ENCODE measurements at regions not wholly inside any gene's neighbourhood (a gene's known extent, or its start where the extent isn't known, plus 50 kb on each side); places are given as distances from the start of the nearest gene placed in this dataset.

DNA sequence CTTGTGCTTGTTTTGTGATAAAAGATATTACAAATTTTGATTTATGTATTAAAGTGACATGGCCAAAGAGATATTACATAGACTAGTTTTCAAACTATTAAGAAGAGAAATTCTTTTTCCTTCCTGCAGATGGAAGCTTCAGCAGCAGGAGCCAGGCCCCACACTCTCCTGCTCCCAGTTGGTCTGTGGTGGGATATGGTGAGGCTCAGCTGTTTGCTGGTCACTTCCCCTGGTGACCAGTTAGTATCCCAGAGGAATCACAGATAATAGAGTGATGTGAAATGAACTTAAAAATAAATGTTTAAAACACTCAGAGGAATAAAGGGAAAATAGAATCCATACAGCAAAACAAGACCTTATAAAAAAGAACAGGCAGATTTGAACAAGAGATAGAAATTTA is 154.7 kb downstream of the KTN1 start:
- no peak for DNase-seq

DNA sequence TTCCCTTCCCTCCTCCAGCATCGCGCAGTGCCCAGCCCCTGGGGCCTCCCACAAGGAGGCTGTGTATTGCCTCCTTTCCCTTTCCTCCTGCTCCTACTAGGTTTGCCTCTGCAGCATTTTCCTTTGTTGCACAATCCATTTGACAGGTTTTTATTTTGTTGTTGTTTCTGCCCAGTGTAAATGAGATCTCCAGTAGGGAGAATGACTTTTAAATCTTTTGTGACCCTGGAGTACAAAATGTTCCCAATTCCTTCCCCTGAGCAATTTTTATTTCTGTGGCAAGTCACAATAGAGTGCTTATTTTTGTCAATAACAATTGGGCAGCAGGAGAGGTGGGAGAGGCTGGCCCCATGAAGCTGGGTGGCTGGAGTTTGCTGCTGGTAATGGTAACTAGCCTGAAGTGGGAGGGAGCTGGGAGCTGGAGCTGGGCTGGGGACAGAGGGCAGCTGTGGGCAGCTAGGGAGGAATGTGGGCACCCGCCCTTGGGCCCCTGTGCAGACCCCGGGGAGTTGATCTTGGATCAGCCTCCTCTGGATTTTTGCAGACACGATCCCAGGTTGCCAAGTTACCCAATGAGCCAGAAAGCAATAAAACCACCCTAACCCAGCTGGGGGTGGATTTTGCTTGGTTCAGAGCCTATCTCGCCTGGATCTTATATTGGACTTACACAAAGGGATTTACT is 160.1 kb downstream of the KTN1 start:
- DNase-seq = no peak

DNA sequence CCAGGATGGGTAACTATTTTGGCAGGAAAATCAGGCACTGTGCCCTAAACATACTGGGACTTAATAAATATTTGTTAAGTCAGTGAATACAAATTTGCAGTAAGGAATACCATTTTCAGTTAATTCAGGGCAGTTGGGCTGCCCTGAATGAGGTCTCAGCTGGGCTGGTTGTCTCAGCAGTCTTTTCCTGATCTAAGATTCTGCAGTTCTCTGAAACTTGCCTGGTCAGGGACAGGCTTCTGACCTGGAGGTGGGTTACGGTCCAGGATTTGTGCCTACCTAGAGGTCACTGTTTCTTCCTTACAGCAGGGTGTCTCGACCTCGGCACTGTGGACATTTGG is 160.6 kb downstream of the KTN1 start:
- no peak for DNase-seq

DNA sequence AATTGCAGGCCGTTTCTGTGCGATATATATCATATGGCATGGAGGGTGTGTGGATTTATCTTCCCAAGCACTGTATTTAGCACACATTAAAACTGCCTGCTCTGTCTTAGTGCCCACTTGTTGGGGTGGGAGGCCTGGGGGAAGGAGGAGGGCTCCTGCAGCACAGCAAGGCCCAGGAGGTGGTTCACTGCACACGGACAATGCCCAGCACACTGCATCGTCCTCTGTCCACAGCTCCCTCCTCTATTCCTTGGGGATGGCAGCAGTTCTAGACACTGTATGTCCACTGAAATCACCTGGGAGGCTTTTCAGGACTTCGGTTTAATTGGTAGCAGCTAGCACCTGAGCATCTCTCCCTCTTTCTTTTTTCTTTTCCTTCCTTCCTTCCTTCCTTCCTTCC is 161.2 kb downstream of the KTN1 start:
- DNase-seq = no peak

DNA sequence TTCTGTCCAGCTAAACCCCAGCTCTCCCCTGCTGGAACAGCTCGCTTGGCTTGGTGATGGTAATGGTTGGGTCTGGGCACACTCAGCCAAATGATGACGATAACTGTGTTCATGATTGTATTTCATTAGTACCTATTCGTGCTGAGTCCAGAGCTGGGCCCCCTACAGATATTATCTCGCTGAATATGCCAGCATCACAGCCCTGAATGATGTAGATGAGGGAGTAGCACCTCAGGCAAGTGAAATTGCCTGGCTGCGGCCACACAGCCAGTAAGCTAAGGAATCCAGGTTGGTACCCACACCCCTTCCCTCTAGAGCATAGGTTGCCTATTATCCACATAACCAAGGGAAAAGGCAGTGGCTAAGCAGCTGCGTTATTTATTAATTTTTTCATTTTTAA is 163.5 kb downstream of the KTN1 start:
- DNase-seq = no peak

DNA sequence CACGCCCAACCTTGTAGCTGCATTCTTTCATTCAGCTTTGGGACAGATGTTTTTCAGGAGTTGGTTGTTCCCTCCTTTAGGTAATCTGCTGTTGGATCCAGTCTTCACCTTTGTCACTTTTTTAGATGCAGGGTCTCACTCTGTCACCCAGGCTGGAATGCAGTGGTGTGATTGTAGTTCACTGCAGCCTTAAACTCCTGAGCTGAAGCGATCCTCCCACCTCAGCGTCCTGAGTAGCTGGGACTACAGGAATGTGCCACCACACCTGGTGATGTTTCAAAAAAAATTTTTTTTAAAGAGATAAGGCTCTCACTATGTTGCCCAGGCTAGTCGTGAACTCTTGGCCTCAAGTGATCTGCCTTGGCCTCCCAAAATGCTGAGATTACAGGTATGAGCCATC is 164.3 kb downstream of the KTN1 start:
- no peak for DNase-seq

DNA sequence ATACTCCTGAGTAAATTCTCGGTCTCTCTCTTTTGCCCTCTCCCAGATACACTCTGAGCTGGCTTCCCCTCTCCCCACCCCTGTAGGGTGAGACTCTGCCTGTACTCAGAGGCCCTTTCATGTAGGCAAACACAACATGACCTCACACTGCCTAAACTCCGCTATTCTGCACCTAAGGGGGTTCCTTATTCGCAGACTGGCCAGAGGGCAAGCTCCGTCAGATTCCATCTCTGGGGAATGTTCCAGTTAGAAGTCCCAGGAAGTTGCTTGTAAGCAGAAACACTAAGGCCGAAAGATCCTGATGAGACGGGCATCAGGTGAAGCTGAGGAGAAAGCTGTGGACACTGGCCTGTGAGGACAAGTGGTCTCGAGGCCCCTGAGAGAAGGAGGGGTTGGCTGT is 165.9 kb downstream of the KTN1 start:
- no peak for DNase-seq

DNA sequence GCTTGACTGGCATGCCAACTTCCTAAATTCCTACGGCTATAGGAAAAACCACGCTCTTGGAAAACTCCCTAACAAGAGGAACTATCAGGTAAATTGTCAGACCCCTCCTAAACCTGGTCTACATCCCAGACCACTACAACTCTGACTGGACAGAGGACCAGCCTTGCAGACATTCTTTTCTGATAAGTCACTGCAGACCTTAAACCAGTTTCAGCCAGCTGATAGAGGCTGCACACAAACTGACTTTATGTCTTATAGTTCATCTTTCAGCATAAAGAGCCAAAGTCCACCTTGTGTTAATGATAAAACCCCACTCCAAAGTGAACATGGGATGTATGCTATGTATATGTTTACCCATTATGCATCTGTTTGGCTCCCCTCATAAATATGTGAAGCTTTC is 166.6 kb downstream of the KTN1 start:
- no peak for DNase-seq

DNA sequence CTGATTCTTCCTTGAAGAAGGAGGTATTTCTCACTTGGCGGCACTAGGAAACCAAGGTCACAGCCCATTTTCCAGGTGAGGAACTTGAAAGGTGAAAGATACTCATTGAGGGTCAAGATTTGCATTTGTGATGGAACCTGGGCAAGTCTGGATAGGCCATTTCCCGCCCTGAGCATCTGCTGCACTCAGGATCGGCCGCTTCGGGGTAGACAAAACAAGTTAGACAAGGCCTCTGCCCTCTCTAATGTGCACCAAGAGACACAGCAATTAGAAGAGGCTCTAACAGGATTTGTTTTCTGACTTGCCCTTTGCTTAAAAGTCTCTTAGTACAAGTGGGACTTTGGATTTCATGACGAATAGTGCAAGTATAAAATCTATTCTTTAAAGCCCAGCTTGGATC is 167.2 kb downstream of the KTN1 start:
- DNase-seq = no peak

DNA sequence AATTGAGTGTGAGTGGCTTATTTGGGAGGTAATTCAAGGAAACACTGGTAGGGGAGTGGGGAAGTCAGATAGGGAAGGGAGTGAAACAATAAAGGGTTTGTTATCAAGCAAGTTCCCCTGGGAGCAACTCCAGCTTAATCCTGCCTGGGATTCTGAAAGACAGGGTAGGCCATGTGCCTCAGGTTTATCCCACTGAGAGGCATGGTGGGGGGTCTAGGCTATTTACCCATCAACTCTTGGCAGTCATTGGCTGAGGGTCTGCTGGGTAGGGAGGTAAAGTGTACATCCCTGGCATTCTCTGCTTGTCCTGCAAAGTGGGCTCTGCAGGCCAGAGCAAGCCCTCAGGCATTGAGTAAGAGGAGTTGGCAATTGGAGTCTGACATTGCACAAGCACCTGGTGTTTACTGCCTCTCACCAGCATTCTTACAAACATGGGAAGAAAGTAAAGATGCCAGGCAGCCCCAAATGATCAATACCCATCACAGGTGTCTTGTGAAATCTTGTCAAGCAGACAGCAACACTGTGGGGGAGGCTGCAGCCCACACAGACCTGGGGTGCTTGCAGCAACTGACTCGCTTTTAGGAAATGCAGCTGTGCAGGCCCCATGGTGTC is 169.3 kb downstream of the KTN1 start:
- DNase-seq = no peak

DNA sequence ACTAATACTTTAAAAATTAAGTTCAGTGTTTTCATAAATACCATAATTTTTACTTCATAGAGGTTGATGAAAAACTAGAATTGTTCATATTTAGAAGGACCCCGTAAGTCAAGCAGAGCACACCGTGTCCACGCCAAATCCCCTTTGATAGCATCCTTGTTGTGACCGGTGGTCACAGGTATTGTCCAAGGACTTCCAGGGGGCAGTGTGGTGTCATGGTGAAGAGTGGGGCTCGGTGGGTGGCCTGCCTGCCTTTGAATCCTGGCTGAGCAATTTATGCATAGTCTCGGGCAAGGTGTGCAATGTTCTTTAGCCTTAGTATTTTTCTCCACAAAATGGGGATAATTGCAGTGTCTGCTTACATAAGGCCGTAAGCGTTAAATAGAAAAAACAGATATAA is 169.9 kb downstream of the KTN1 start:
- DNase-seq = no peak

DNA sequence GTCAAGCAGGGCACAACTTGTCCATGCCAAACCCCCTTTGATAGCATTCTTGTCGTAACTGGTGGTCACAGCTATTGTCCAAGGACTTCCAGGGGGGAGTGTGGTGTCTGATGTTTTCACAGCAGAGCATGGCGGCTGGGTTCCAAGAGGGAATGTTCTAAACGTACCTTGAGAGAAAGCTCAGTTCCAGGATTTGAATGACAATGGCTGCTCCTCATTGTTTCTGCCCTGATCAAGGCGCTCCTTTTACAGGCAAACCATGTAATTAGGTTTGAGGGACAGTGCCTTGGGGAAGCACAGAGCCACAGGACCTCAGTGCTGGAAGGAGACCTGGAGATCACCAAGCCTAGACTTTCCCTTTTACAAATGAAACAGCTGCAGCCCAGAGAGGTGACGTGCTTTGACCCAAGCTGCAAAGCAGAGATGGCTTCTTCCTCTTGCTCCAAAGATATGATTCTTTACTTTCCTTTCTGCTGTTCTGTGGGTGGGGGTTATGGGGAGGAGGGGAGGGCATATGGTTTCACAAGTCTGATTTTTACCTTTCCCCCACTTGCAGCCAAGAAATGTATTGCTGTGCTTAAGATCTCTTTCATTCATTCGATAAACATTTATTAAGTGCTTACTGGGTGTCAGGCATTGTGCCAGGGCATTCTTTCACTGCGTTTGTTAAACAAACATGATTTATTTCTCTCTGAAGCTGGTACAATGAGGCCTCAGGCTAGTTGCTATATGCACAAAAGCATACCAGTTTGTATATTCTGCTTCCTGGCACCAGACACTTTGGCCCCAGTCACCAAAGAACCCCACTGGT is 172.8 kb downstream of the KTN1 start:
- no peak for DNase-seq

DNA sequence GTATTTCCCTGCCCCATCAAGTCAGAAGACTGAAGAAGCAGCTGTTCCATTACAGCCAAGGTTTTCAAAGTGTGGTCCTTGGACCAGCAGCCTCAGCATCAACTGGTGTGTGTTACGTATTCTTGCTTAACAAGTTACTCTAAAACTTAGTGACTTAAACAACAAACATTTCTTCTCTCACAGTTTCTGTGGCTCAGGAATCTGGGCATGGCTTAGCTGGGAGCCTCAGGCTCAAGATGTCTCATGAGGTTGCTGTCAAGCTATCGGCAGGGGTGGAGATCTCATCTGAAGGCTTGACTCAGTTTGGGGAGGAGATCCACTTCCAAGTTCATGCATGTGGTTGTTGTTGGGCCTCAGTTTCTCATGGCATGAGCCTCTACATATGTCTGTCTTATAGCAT is 174.5 kb downstream of the KTN1 start:
- no peak for DNase-seq

DNA sequence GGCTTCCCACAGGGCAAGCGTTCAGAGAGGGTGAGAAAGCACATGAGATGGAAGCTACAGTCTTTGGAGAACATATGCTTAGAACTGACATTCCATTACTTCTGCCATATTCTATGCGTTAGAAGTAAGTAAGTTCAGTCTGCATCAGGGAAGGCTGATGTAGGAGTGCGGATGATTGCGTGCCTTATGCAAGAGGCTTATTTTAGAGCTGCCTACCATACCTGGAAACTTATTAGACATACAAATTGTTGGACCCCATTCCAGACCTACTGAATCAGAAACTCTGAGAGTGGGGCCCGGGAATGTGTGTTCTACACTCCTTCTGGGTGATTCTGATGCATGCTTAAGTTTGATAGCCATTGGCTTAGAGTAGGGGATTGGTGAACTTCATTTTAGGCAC is 174.9 kb downstream of the KTN1 start:
- no peak for DNase-seq

DNA sequence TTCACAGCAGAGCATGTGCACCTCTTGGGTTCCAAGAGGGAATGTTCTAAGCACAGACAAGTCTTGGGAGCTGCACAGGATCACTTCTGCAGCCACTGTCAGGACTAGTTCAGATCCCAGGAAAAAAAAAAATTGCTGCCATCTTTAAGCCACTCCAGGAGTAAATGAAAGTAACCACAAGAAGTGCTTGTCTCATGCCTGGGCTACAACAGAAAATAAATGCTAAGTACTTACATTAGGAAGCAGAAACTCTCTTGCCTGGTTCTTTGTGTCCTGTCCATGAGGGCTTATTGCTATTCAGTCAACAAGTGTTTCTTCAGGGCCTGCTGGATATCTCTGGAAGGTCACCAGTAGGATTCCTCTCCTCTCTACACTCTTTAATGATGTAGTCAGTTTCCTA is 176.1 kb downstream of the KTN1 start:
- no peak for DNase-seq

DNA sequence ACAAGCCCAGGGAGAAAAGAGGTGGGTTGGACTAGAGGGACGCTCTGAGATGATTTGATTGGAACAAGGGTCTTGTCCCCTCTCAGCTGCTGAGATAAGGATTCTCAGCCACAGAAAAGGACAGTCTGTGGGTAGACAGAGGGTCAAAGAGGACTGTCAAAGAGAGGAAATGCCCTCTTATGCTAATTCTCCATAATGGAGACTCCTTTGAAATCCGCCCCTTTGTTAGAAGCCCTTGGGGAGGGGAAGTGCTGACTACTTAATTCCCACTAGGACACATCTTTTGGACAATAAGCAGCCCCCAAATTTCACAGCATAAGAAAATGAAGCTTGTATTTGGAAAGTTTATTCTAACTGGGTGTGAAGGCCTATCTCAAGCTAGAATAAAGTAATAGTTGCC is 176.6 kb downstream of the KTN1 start:
- no peak for DNase-seq

DNA sequence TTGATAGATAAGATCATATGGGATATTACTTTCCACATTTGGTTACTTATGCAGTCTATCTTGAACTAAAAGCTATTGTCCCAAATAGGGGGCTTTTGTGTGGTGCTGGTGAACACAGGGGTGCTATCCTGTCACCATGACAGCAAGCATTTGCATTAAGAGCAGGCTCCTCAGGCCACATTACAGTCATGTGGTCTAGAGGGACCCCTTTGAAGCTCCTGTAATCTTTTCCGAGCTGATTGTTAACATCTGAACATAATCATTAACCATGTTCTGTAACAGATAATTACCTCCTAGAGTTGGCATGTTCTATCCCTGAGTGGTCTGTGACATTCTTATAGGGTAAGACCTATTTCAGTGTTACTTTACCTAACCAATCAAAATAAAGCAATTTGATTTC is 178.8 kb downstream of the KTN1 start:
- no peak for DNase-seq

DNA sequence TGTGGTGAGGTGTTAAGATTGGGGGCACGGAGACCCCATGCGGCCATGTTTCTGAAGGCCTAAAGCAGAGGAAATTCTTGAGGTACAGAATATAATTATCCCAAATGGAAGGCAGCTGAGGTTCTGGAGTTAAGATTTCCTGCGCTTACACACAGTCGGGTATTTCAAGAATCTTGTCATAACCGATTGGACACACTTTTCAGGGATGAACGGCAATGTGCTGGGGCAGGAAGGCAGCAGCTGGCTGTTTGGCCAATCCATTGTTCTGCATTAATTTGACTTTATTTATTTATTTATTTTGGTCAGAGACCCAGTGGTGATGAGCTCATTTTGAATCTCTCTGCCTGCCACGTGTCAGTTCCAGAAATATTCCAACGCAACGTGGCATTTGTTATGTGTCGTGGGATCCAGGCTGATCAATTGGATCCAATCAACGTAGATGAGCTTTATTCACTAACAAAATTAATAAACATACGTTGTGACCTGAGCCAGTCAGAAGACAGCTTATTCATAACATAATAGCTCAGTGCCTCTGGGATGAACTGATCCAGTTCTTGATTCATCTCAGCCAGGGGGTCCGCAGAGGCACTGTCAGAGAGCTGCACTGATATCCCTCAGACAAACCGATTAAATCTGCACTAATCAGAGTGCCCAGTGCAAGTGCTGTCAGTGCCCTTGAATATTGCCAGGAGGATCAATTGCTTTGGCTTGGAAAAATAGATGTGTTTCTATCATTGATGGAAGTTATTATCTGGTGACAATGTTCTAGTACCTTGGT is 181.0 kb downstream of the KTN1 start:
- no peak for DNase-seq

DNA sequence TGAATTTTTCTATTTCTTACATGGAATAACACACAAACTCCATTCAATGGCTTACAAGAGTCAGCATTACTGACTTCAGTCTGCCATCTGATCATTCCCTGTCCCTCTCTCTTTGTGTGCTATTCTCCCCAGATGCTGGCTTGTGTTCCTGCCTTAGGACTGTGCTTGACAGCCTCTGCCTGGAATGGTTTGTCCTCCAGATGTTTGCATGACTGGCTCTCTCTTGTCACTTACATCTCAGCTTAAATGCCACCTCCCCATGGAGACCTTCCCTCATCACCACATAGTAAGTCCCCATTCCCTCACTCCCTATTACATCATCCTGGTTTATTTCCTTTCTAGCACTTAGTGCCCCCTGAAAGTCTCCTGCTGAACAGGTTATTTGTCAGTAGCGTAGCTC is 181.6 kb downstream of the KTN1 start:
- no peak for DNase-seq

DNA sequence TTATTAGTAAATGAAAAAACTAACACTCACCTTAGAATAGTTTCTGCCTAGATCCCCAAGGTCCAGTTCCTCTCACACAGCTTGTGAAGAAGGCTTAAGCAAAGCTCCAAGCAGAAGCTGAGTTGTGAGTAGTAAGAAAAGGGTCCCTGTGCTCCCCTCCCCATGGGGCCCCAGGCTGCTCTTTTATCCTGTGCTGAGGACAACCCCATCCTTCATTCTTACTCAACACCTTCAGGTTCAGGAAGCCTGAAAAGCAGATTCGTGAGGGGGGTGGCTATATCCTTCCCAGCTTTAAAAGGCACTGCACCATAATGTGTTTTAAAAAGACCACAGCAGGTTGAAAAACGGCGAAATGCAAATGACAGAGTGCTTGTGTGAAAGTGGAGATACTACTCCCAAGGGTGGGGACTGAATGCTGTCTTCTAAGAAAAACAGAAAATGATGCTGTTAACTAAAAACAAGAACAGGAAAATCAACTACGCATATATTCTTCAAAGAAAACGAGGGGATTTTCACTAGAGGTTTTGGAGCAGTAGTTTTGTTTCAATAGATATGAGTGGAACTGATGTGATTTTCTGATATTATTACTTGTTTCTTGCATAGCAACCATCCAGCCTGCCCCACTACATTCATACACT is 182.7 kb downstream of the KTN1 start:
- peak in 1 of 2 experiments; percentile 12 for DNase-seq

DNA sequence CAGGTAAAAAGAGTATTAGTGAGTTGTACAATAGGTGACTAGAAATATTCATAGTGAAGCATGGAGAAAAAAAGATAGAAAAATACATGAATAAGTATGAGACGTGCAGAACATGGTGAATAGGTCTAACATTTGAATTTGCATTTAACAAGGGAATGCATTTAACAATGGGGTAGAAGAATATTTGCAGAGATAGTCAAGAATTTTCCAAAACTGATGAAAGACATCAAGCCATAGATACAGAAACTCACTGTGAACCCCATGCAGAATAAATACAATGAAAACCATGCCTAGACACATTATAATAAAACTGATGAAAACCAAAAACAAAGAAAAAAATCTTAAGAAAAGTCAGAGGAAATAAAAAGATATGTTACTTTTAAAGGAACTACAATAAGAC is 184.8 kb downstream of the KTN1 start:
- no peak for DNase-seq

DNA sequence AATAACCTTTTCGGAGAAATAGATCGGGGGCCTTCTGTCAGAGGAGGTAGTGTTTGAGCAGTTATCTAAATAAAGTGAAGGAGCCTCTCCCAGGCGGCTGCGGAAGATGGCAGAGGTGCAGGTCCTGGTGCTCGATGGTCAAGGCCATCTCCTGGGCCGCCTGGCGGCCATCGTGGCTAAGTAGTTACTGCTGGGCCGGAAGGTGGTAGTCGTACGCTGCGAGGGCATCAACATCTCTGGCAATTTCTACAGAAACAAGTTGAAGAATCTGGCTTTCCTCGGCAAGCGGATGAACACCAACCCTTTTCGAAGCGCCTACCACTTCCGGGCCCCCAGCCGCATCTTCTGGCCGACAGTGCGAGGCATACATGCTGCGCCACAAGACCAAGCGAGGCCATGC is 186.1 kb downstream of the KTN1 start:
- no peak for DNase-seq

DNA sequence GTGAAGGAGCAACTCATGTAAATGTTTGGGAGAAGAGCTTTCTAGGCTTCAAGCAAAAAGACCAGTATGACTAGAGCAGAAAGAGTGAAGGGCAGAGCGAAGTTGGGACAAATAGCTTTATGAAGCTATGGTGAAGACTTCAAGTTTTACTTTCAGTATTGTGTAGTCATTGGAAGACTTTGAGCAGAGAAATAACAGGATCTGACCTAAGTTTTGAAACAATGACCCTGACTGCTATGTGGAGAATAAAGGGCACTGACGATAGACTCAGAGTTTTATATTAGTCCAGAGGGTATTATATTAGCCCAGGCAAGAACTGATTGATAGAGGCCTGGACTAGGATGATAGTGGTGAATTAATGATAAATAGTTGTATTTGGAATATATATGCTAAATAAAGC is 187.3 kb downstream of the KTN1 start:
- no peak for DNase-seq
